Hematopoietic multipotent progenitor cell treated with erythropoietin and hydrocortisone succinate and interleukin-3 and kit ligand, for 8 days (in vitro differentiated cells): ENCODE measurements at regions not wholly inside any gene's neighbourhood (a gene's known extent, or its start where the extent isn't known, plus 50 kb on each side); places are given as distances from the start of the nearest gene placed in this dataset.

ENCODE experiments used
- DNase-seq: peaks from one replicate; pipeline ENCODE4 v3.0.0-alpha.2; 2015

DNA sequence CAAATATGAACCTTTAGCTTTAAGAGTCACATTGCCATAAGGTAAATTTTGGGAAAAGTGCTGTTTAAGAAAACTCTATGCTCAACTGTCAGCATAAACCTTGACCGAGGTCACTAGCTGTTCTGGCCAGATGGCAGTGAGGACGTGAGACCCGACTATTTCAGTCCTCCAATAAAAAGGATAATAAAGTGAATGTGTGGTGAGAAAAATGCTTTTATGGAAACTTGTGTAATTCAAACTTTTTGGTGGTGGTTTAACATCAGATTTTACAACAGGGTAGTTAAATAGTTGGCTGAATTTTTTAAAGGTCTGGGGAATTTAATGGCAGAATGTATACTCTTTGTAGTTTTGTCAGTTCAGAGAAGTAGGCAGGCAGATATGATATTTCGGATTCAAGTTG is 391.1 kb downstream of the PMP22 start:
- no peak for DNase-seq

GRCh38 chr17:14873540-14873939 is 391.6 kb downstream of the PMP22 start:
- DNase-seq, result no peak

DNA sequence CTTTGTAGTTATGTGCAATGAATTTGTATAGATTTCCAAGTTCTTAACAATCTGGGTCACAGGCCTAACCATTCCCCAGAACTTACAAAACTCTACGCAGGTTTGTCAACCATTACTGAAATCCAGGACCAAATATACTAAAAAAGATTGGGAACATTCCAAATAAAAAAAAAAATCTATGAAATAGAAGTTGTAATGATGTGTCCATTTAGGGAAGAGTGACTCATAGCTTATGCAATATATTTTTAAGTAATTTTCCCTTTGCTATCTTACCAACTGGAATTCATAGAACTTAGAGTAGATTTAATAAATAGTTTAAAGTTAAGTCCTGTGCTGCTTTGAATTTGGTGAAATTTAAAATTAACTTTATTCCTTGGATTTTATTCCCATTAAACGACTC is 393.2 kb downstream of the PMP22 start:
- no peak for DNase-seq

DNA sequence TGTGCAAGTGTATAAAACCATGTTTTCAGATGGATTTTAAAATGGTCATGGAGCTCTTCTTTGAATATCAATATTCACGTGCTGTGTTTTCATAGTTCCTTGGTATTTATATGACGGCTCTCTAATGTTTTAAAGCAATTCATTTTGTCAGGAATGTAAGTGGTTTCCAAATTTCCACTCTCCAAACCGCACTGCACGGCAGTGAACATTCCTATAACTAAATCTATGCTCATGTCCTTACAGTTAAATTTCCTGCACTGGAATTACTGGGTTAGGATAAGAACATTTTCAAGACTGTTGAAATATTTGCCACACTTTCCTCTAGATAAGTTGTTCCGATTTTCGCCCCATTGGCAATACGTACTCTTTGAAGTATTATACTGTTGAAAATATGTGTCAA is 398.9 kb downstream of the PMP22 start:
- no peak for DNase-seq

- DNase-seq, result no peak
These were observed 401.0 kb downstream of the PMP22 start for GRCh38 chr17:14864127-14864526.

DNA sequence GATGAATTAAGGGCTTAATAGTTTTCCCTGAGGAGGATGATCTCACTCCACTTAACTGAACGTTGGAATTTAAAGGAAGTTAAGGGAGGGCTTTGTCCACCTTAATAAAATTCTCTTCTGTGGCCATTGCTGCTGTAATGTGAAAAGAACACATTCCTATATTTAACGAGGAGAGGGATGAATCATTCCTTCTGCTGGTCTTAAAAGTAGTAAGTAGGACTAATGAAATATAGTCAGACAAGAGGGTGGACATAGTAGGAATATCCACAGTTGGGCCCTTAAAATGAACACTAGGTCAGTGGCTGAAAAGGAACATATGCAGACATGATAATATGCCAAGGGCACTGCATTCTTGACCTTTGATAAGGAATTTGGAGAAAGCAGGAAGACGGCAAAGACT is 405.6 kb downstream of the PMP22 start:
- no peak for DNase-seq

GRCh38 chr17:14856176-14856575 is 408.9 kb downstream of the PMP22 start:
- no peak for DNase-seq

DNA sequence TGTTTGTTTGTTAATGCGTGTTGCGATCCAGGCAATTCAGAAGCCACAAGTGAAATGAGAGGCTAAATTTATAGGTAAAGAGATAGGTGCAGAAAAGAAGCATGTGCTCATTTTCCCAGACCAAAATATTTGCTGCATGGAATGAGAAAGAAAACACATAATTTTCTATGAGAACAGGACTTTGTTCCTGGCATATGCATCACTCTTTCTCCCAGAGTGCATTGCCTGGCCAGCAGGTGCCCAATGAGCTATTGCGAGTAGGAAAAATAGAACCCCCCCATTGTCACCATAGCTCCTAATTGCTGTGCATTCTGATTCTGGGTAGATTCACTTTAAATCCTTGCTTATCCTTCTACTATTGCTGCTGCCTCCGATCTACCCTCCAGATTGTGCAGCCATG is 410.4 kb downstream of the PMP22 start:
- no peak for DNase-seq

- no peak for DNase-seq
These were observed 419.4 kb downstream of the PMP22 start for GRCh38 chr17:14845591-14846281.

GRCh38 chr17:14843086-14843795 is 421.9 kb downstream of the PMP22 start:
- DNase-seq, result no peak

- no peak for DNase-seq
These were observed 424.4 kb downstream of the PMP22 start for GRCh38 chr17:14840616-14841231.

DNA sequence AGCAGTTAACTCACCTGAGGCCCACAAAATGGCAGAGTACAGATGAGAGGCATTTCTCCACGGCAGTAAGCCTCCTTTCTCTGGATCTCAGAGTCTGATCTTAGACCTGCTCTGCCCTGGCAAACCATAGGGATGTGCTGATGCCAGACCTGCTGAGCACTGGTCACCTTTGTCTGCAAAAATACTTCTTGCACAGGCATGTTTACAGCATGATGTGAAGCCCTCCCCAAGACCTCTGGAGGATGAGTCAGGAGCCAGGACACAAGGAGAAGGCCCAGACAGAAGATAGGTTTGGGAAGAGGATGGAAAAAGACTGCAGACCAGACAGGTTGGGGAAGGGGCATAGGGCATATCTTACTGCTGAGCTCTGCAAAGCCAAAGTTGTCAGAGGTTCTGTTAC is 426.6 kb downstream of the PMP22 start:
- DNase-seq, result no peak

GRCh38 chr17:14833201-14833785 is 431.8 kb downstream of the PMP22 start:
- DNase-seq, result no peak

DNA sequence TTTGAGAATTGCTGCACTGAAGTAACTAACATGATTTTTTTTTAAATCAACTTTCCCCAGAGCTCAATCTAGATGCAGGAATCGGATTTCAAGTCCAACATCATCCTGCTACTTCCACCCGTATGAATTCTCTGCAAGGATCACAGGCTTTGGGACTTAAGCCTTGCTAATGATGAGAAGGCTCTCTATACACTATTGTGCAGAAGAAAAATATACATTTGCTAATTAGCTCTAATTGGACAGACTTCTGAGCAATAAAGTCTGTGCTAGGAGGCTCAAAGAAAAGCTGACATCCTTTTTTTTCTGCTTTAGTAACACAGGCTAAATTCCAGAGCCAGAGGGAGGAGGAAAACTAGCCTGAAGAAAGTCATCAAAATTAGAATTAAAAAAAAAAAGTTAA is 433.6 kb downstream of the PMP22 start:
- DNase-seq, result no peak

- DNase-seq, result no peak
These were observed 437.7 kb downstream of the PMP22 start for GRCh38 chr17:14827396-14827919.

DNA sequence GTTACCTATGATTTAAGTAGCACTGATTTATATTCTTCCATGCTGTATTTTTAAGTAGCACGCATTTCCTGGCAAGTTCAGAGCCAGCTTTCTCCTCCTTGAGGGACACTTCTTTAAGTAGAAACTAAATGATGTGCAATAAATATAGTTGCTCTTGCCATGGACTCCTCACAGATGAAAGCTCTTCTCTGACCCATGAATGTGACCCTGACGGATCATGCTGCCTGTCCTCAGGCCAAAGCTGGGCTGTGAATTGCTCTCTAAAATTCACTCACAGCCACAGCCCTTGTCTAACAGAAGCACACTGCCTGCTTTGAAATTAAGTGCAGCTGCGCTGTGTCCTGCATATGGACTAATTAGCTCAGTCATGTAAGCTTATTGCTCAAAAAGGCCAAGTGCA is 438.8 kb downstream of the PMP22 start:
- no peak for DNase-seq

DNA sequence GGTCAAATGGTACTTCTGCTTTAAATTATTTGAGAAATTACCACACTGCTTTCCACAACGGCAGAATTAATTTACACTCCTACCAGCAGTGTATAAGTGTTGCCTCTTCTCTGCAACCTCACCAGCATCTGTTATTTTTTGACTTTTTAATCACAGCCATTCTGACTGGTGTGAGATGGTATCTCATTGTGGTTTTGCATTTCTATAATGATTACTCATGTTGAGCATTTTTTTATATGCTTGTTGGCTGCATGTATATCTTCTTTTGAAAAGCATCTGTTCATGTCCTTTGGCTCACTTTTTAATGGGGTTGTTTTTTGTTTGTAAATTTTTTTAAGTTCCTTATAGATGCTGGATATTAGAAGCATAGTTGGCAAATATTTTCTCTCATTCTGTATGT is 446.7 kb downstream of the PMP22 start:
- DNase-seq, result no peak

GRCh38 chr17:14815079-14815478 is 450.0 kb downstream of the PMP22 start:
- no peak for DNase-seq

- no peak for DNase-seq
These were observed 451.3 kb downstream of the PMP22 start for GRCh38 chr17:14813649-14814370.

- no peak for DNase-seq
These were observed 456.7 kb downstream of the PMP22 start for GRCh38 chr17:14808425-14808824.

- DNase-seq, result no peak
These were observed 459.8 kb downstream of the PMP22 start for GRCh38 chr17:14805348-14805747.

DNA sequence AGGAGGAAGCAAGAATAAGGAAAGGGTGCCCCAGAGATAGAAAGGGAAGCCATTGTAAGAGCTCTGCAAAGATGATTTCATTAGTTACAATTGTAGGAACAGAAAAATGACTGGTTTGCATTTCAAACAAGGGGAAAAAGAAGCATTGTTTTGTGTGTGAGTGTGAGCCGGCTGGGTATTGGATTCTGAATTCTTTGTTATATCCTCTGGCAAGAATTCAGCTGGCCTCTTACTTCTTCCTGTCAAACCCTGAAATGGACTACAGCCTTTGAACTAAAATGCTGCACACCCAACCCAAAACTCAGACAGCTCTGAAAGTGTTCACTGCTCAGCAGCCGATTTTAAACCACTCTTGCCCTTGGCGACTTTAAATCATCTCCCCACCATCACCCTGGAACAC is 461.3 kb downstream of the PMP22 start:
- DNase-seq, result no peak

- DNase-seq, result no peak
These were observed 467.3 kb downstream of the PMP22 start for GRCh38 chr17:14797801-14798200.
